K562 (cell line): ENCODE measurements at regions not wholly inside any gene's neighbourhood (a gene's known extent, or its start where the extent isn't known, plus 50 kb on each side); places are given as distances from the start of the nearest gene placed in this dataset. TPM values are rescaled to one million over a fixed set of nuclear protein-coding genes. Genes with fewer than 3 reads are reported as not detected.

Experiments
- small RNA-seq: library from RNA; depleted of rRNA; stranded (forward); fragments of <200 nt; gene quantifications from one replicate; pipeline ENCODE3, GENCODE V24; 2014

Small RNAs in the stretch of these regions (small RNA-seq; reads per million reads assigned to genes)
- gene AC233263.1 (not detected), gene AC233263.2 (not detected), gene IGKV1D-35 (not detected), gene IGKV2D-19 (not detected), gene IGKV2D-36 (not detected), gene IGKV2D-38 (not detected), gene IGKV3D-25 (not detected)
